ENCODE measurements at regions not wholly inside any gene's neighbourhood (a gene's known extent, or its start where the extent isn't known, plus 50 kb on each side); places are given as distances from the start of the nearest gene placed in this dataset.

DNA sequence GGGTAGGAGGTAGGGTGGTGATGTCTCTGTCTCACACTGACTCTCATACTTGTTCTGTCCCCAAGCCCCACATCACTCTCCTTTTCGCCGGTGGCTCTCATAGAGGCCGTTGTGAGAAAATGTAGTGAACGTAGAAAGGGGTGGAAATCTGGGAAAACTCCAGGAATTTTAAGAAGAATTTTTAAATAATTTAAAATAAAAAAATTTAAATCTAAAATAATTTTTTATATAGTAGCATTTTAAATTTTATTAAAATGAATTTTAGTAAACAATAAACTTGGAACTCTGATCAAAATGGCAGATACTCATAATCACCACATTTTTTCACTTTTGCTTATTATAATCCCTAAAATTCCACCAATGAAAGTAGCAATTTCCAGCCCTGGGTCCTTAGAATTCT is 473.6 kb upstream of the ZFHX3 start:
- no peak for DNase-seq

DNA sequence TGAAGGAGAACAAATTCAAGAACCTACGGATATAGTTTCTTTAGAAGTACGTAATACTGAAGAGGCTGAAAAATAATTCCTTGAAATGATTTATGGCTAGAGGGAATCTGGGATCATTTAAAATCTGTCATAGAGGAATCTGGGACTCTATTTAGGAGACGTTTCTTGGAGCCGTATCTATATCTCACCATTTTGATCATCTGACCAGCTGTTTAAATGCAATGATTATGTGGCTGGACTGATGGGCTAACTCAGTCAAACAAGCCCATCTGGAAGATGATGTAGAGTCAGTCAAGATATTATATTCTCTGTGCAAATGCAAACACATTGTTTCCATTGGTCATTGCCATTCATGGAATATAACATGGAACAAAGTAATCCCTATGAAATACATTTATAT is 467.7 kb upstream of the ZFHX3 start:
- no peak for DNase-seq

DNA sequence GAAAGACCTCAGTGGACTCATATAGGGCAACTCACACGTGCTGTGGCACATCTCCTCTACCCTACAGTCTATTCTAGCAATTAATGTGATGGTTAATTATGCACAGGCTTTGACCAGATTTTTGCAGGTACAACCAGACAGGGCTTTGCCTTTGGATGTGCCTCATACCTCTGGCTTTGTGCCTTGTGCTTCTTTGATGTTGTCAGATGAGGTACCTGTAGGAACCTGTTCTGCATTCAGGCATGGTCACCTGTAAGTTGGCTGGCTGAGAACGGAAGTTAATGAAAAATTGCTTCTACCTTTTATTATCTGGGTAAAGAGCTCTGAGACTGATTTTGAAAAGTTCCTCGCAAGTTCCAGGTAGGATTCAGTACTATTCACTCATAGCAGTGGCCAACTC is 462.9 kb upstream of the ZFHX3 start:
- DNase-seq: no peak

DNA sequence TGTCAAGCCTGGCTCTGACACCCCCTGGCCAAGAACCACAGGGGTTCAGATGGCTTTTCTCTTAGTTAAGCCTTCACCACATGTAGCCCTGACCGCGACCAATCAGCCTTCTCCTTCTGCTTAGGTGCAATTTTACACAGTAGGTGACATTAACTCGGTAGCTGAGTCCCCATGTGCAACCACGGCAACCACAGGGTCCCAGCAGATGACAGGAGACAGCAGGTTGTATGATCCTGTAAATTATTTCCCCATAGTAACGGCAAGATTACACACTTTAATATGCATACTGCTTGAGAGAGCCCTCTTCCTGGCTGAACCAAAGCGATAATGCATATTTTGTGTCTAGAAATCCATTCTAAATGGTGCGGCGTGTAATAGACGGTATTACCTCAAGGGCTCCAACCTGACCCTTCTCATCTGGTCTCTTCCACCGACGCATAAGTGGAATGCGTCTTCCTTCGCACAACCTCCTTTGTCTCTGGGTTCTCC is 458.7 kb upstream of the ZFHX3 start:
- DNase-seq: no peak

DNA sequence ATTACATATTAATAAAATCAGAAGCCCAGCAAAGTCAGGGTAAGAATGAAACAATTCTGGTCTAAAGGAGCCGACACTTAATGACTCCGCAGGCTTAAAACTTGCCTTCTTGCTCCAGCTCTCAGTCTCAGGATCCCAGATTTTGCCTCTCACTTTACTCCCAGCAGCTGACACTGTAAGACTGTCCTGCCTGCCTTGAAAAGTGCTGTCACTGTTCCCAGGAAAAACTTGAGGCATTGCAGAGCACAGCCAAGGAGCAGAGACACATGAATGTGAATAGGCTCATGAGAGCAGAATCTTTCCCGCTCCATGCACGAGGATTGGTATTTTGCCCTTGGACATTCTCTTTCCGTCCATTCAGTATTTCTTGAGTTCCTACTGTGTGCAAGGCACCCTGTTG is 457.6 kb upstream of the ZFHX3 start:
- DNase-seq: no peak

DNA sequence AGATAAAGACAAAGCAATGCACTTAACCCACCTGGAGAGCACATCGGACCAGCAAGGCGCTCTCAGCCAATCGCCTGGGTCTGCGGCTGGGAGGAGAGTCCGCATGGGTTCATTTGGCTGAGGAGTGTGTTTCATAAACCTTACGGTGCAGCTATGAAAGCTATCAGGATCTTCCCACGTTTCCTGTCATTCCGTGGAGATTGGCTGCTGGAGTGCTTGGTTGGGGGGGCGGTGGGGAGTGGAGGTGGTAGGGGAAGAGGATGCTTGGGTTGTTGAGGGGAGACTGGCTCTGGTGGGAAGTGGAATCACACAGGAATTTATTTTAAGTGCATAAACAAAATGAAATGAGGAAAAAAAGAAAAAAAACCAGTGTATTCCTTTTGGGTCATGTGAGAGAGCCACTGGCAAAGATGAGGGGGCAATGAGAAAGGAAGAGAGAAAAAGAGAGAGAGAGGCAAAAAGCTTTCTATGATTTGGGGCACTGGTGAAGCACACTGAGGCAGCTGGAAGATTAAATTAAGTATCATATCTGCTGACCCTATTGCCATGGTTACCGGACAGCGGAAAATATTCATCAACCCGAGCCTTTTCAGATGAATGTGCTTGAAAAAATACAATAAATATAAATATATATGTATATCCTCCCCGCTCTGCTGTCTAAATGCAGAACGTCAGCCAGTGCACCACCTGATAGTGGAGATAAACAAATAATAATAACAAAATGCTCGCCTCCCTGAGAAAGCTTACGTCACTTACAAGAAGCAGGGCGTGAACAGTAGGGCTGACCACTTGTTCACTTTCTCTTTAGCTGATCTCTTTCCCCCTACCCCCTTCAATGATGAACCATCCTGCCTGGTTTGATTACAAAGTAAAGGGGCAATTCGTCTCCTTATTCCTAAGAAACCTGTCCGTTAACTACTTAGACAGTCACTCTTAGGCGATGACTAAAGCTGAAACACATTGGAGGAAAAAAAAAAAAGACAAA is 457.0 kb upstream of the ZFHX3 start:
- no peak for DNase-seq

DNA sequence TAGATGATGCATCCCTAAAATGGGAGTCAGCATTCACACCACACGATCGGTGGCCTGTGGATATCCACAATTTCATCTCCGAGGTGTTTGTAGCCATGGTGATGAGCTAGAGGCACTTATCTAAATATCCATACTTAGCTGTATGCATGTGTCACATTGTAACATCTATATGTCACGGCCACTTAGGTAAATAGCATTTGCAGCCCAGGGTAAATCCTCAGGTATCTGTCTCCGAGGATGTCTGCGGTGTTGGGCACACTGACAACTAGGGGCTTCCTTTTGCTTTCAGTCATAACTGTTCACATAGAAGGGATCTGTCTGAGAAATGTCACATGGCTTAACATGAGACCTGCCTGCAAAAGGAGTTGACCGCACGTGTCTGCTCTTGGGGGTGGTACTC is 455.2 kb upstream of the ZFHX3 start:
- no peak for DNase-seq

DNA sequence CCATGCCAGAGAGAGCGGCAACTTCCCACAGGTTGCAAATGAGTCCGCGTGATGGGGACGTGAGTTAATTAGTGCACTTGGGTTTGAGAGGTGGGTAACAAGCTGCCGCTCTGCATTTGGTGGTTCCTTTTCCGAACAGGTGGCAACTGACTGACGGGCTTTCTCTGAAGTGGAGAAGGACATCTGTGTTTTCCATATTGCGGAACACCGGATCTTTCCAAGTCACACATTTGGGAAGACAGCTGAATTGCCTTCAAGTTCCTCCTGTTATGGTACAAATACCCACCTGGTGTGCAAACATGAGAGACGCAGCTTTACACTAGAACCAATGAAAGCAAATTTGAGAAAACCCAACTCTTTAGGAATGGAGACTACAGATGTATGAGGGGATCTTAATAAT is 451.3 kb upstream of the ZFHX3 start:
- DNase-seq: no peak

DNA sequence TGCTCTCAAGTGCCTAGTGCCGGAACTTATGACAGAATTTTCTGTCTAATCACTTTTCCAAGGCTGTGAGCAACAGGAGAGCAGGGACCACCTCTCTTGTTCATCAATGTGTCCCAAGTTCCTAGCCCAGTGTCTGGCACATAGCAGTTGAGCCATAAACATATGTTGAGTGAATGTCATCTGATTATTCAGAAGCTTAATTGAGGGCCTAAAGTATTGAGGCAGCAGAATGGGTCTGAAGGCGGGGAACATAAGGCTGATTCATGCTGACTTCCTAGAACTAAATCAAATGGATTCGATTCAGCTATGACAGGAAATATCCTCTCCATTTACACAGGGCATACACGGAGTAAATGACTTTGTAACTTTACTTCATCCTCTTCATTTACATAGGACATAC is 438.0 kb upstream of the ZFHX3 start:
- no peak for DNase-seq

DNA sequence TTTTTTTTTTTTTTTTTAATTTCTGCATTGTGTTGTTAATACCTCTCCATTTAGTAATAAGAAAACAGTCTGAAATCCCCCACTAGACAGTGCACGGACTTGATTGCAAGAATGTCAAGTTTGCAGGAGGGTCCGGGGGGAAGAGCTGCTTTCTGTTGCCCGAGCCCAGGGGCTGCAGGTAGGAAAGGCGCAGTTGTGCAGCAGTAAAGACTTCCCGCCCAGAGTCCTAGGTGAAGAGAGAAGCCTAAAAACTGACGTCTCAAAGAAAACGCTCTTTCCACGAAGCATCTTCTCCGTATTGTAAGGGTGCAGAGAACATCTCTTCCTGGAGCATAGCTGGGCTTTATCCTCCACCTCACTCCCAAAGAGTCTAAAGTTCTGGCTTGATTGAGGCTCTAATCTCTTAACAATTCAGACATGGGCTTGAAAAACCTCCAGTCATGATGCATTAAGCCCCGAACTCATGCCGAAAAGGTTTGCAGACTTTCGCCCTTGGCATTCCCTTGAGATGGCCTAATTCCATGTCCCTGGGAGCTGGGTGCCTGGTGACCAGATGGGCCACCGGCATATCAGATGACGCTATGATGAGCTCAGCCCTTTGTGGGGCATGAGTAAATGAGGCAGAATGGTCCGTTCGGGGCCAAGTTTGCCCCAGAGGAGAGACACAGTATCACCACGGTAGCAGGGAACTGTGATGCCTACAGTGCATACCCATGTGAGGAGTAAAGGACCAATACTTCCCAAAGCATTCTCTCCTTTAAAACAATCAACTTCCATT is 436.2 kb upstream of the ZFHX3 start:
- no peak for DNase-seq

DNA sequence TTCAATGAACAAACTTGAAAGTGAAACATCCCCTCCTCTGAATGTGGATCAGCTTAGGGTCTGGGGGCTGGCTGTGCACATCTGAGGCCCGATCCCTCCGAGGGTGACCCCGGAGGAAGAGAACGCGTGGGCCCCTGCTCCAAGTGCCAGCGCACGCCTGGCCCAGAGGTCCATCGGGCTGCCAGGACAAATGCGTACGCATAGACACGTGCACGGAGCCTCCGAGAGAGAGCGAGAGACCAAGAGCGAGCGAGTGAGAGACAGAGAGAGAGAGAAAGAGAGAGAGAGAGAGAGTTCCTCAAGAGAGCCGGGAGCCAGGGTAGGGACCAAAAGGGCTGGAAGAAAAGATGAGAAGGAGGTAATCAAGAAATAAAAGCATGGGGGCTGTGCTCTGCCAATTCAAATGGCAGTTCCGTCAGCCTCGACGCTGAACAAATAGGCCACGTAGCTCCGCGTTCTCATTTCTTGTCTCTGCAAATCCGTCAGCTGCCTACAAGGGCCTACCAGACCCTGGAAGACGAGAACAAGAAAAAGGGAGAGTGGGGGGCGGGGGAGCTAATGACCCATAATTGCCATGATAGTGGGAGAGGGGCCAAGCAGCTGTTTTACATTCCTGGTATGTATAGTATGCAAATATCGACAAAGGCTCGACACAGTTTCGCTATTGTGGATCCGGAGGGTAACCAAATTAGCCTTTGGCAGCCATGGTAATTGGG is 435.3 kb upstream of the ZFHX3 start:
- no peak for DNase-seq

DNA sequence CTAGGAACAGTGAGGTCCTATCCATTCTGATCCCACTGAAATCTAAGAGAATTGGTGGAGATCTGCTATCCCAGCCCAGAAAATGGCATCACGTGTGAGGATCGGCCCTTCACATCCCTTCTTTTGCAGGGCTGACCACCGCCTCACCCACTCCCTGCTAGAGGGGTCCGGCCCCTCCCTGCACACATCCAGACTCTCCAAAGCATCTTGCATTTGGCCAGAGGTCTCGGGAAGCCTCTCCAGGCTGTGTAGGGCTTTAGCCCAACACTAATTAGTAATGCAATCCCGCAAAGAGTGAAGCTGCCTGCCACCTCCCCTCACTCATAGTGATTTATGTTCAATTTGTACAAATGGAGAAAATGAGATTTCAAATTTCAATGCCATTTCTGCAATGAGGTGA is 434.4 kb upstream of the ZFHX3 start:
- no peak for DNase-seq

DNA sequence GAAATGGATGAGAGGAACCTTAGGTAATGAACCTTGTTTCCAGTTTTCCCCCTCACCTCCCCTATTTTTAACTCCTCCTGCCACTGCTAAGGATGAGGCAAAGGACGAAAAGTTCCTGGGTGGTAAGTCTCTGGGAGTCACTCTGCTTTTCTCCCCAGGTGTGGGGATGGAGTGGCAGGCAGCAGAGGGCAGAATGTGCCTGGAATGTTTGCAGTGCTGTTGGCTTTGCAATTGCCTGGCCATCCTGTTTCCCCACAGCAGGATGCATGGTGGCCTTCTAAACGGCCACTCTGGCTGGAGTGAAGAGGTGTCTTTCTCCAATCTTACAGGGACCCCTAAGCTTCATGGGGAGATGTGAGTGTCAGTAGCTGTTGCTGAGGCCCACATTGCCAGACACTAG is 432.5 kb upstream of the ZFHX3 start:
- DNase-seq: no peak

DNA sequence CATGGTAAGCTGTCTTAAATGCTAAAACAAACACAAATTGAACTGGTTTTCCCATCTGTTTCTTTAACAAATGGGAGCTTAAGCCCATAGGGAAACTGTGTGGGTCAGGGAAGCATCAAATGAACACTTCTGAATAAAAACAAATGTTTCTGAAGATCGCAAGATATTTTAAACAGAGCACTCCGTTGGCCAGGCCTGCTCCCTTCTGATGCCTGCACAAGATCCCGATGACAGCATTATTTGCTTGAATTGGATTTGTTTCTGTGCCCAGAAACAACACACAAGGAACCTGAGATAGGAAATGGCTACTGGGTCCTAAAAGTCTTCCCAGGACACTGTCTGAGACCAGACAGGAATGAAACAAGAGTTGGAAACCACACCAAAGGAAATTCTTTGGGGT is 425.8 kb upstream of the ZFHX3 start:
- DNase-seq: no peak

DNA sequence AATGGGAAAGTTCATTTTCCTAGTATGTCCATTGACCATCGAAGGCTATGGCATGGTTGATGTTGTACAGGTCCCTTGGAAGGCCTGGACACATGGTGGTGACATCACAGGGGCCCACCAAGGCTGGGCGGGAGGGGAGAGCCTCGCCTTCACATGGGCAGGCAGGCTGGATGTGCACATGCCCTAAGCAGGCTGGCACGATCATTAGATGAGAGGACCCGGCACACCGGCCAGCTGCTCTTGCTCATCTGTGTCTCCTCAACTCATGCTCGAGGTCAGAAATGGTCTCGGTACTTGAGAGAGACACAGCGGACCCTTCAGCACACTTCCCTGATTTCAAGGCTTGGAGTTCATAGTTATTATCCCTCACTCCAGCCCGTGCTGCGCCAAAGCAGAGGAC is 416.9 kb upstream of the ZFHX3 start:
- no peak for DNase-seq

DNA sequence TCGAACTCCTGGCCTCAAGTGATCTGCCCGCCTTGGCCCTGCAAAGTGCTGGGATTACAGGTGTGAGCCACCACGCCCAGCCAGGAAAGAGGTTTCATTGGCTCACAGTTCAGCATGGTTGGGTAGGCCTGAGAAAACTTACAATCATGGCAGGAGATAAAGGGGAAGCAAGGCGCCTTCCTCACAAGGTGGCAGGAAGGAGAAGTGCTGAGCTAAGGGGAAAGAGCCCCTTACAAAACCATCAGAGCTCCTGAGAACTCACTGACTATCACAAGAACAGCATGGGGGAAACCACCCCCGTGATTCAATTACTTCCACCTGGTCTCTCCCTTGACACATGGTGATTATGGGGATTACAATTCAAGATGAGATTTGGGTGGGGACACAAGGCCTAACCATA is 411.7 kb upstream of the ZFHX3 start:
- no peak for DNase-seq

DNA sequence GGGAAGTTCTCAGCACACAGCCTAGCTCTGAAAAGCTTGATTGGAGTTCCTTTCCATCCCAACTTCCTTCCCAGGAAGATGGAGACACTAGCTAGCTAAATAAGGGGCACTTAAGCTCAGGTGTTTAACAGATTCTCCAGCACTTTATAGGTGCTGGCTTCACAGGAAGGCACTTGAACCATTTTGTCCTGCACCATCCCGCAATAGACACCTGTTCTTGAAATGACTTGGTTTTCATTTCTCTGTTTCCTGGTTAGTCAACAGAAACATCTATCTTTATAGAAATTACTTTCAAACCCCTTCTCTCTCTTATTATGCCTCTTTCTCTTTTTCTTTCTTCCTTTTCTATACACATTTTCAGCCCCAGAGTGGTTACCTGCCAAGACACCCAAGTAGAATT is 409.9 kb upstream of the ZFHX3 start:
- DNase-seq: no peak

DNA sequence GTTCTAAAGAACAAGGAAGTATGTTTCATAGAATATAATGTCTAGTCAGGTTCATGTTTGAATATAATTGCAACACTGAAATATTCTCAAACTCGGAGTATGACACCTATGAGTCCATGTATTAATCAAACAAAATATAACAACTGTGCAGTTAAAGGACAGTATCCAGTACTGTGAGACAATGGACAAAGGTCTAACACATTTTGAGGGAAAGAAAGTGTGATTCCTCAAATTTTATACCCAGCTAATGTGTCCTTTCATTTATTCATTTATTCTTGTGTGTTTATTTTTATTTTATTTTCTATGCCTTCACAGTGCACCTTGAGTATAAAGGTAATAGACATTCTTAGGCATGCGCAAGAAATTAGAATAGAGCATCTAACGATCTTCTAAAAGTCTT is 401.0 kb upstream of the ZFHX3 start:
- no peak for DNase-seq

DNA sequence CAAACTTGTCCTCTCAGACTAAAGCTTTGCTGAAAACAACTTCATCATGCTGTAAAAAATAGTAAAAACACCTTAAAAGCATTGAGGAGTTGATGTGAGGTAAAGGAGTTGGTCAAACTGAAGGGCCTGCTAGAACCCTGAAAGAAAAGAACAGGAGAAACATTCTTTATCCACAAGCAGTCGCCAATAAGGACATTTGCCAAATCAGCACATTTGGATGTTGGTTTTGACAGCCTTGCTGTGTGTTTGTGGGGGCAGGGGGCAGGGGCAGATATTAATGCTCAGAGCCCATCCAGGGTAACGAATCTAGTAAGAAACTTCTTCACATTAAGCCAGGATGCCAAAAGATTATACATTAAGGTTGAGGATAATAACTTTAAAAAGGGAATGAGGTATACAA is 399.9 kb upstream of the ZFHX3 start:
- DNase-seq: no peak

DNA sequence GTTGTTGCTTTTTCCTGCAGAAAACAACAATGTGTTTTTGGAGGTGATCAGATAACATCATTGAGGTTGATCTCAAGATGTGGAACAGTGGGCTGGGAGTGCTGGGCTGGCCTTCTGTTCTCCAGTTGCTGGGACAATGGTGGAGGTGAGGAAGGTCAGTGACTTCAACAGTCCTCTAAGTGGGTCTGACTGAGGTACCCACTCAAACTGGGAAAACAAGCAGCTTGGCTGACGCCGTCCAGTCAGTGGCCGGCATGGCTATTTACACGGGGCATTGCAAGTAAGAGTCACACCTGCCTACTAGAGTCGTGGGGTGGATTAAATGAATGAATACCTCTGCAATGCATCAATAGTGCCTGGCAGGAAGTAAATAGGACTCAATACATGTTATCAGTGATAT is 386.7 kb upstream of the ZFHX3 start:
- no peak for DNase-seq

DNA sequence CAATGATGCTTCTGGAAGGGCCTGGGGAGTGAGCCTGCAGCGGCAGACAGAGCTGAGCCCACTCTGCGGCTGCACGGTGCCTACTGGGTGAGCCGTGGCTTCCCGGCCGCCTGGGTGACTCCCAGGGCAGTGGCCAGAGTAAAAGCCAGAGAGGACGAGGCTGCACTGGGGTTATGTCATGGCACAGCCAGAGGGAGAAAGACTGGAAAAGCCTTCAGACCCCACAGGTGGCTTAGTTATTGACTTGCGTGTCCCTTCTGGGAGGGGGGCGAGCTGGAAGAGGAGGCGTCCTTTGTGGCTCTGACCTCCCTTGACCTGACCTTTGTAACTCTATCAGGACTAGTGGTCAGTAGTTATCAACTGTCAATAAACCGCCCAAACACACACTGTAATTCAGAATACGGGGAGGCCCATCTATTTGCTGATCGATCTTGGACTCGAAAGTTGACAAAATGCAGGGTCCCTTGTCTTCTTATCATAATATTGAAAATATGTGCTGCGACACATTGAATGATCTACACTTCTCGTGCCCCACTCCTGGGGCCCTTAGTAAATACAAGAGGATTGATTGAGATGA is 385.9 kb upstream of the ZFHX3 start:
- DNase-seq: no peak

DNA sequence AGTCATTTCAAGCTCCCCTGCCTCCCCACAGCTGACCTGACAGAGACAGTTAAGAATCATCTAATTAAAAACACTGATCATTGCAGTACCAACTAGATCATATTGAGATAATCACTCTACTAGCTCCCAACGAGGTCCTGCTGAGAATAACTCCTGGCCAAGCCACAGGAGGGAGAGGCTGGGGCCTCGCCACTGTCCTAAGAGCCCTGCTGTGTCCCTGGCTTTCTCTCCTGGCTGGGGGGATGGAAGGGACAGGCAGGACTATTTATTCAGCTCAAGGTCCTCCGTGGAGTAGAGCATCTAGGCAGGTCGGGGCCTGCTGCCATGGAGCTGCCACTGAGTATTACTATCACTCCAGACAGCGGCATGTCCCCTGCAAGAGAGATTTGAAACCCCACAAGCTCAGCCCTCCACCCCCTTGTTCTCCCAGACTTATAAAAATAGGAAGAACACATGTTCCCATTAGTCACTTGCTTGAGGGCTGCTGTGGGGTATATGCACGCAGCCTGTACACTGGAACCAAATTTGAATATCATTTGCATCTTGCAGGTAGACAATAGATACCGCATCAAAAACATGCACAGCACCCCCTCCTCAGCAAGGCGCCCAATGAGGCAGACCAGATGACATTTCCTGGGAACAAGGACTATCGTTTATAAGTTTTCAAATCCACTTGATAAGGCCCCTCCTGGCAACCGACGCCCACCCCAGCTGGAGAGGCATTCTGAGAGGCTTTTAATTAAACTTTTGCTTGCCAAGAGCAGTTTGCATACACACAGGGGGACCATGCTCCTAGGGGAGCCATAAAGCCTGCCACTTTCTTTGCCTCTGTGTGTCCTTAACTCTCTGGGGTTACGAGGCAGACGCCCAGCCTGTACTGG is 385.2 kb upstream of the ZFHX3 start:
- DNase-seq: no peak

Data from activated CD4-positive, alpha-beta T cell treated with anti-CD3 and anti-CD28 coated beads for 48 hours (primary cell).